Stimulated activated naive CD4-positive, alpha-beta T cell treated with Interleukin-2 at 50 U/mL for 16 hours (primary cell): ENCODE measurements at regions not wholly inside any gene's neighbourhood (a gene's known extent, or its start where the extent isn't known, plus 50 kb on each side); places are given as distances from the start of the nearest gene placed in this dataset.
"Not testable (repeated sequence)": the region's sequence is repeated elsewhere in the genome, so short reads cannot be mapped to it uniquely, and the experiment has no call there.

Experiments
- DNase-seq: peaks from one replicate; lab custom pipeline; 2025; lab: John Stamatoyannopoulos, UW

- DNase-seq, result no peak
Measured at GRCh38 chr5:118552146-118552545, 436.2 kb downstream of the DTWD2 start.

- no peak for DNase-seq
Measured at GRCh38 chr5:118551716-118552115, 436.6 kb downstream of the DTWD2 start.

- no peak for DNase-seq
Measured at GRCh38 chr5:118551031-118551430, 437.3 kb downstream of the DTWD2 start.

- DNase-seq, result no peak
Measured at GRCh38 chr5:118548761-118549720, 439.3 kb downstream of the DTWD2 start.

- no peak for DNase-seq
Measured at GRCh38 chr5:118545470-118545869, 442.9 kb downstream of the DTWD2 start.

- no peak for DNase-seq
Measured at GRCh38 chr5:118544887-118545449, 443.4 kb downstream of the DTWD2 start.

GRCh38 chr5:118533923-118534322, 454.4 kb downstream of the DTWD2 start:
- DNase-seq, result no peak

GRCh38 chr5:118533156-118533555, 455.2 kb downstream of the DTWD2 start:
- DNase-seq, result no peak

- DNase-seq, result no peak
Measured at GRCh38 chr5:118531276-118531675, 457.1 kb downstream of the DTWD2 start.

- DNase-seq, result no peak
Measured at GRCh38 chr5:118529361-118530144, 458.8 kb downstream of the DTWD2 start.

GRCh38 chr5:118522626-118523025, 465.7 kb downstream of the DTWD2 start:
- DNase-seq, result no peak

- DNase-seq, result no peak
Measured at GRCh38 chr5:118520771-118521415, 467.5 kb downstream of the DTWD2 start.

GRCh38 chr5:118519466-118519865, 468.9 kb downstream of the DTWD2 start:
- DNase-seq, result no peak

GRCh38 chr5:118518720-118519119, 469.6 kb downstream of the DTWD2 start:
- no peak for DNase-seq

GRCh38 chr5:118511846-118512245, 476.5 kb downstream of the DTWD2 start:
- DNase-seq, result no peak

- no peak for DNase-seq
Measured at GRCh38 chr5:118506217-118506852, 482.0 kb downstream of the DTWD2 start.

GRCh38 chr5:118502232-118502631, 486.1 kb downstream of the DTWD2 start:
- not testable (repeated sequence) for DNase-seq

- no peak for DNase-seq
Measured at GRCh38 chr5:118491351-118491750, 497.0 kb downstream of the DTWD2 start.

GRCh38 chr5:118486647-118487225, 501.6 kb downstream of the DTWD2 start:
- no peak for DNase-seq

- no peak for DNase-seq
Measured at GRCh38 chr5:118479285-118479684, 509.1 kb downstream of the DTWD2 start.

GRCh38 chr5:118478852-118479251, 509.5 kb downstream of the DTWD2 start:
- DNase-seq, result no peak
